ENCODE measurements at regions not wholly inside any gene's neighbourhood (a gene's known extent, or its start where the extent isn't known, plus 50 kb on each side); places are given as distances from the start of the nearest gene placed in this dataset.

DNA sequence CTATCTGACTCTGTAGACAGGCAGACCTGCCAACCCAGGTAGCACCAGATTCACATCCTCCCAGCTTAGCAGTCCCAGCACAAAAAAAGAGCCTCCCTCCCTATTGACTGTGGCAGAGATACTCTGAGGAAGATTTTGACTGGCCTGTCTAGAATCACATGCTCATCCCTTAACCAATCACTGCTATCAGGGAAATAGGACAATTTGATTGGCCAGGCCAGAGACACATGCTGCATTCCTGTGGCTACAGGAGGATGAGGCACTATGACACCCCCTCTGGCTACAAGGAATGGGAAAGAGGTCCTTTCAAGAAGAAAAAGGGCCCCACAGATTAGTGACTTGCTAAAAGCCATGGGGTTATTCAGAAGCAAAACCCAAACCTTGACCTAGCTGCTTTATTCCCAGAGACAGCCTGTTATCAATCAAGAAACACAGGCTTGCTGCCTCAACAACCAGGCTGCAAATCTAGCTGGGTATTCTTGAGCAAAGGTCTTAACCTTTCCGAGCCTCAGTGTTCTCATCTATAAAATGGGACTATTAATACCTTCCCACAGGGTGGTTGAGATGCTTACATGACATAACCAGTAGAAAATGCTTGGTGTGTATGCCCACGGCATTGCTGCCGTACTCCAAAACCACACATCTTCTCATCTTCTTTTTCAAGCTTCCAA, 147.6 kb downstream of the BCOR start:
- no peak overlapping the region for H3K4ac ChIP-seq (ENCODE audit: low read depth, low read length)
- no peak overlapping the region for H4K5ac ChIP-seq (ENCODE audit: low read length)
- H3K36me3 ChIP-seq (ENCODE audit: control insufficient read depth, insufficient read depth, low read length) = no peaks in the 10 kb centered on the region
- no CpG with 5 or more reads among the region's 3 CpGs for WGBS (ENCODE audit: extremely low coverage, insufficient coverage, low lambda C conversion rate)
- no peak overlapping the region for H3K23ac ChIP-seq (ENCODE audit: low read length)
- H3K4me3 ChIP-seq (ENCODE audit: low read length) = no peak overlapping the region
- no peaks in the 10 kb centered on the region for H3K27me3 ChIP-seq (ENCODE audit: insufficient read depth, low read length, poor library complexity)
- no peak overlapping the region for H2BK120ac ChIP-seq (ENCODE audit: low read depth, low read length)
- H2BK5ac ChIP-seq (ENCODE audit: low read length) = no peak overlapping the region
- no peak overlapping the region for H2AK5ac ChIP-seq (ENCODE audit: low read length)
- no peaks in the 10 kb centered on the region for H3K79me1 ChIP-seq (ENCODE audit: low read length)
- H3K56ac ChIP-seq (ENCODE audit: low read length) = no peak overlapping the region
- no peak overlapping the region for H3K9ac ChIP-seq (ENCODE audit: low read length)
- H3K18ac ChIP-seq (ENCODE audit: low read length) = no peak overlapping the region
- H4K8ac ChIP-seq (ENCODE audit: low read depth, low read length) = no peak overlapping the region
- H3K27ac ChIP-seq (ENCODE audit: low read depth, low read length) = no peak overlapping the region
- no peak overlapping the region for H2BK15ac ChIP-seq (replicated peaks; ENCODE audit: low read depth)
- H3K79me2 ChIP-seq (ENCODE audit: control insufficient read depth, insufficient read depth, low read length) = no peaks in the 10 kb centered on the region
- H3K4me1 ChIP-seq (ENCODE audit: control insufficient read depth, low read depth, low read length) = no peaks in the 10 kb centered on the region
- no peak overlapping the region for H3K4me2 ChIP-seq (ENCODE audit: low read length)
- peak; percentile 51 for DNase-seq

DNA sequence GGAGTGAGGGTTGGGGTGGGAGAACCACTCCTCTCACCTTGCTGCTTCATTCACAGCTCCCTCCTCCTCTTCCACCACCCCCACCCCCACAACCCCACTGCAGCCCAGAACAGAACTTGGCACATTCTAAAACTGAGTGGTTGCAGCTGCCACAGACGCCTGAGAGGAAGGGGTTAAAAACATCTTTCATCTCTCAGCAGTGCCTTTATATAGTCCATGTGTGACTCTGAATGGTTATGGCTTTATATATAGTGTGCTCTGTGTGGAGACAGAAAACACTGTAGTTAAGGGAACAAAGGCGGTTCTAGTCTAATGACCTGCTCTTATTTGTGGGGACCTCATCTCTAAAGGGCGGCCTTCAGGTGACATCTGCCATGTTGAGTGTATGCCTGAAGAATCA, 144.8 kb downstream of the BCOR start:
- Histone ChIP-seq H3K4me1 (ENCODE audit: control insufficient read depth, low read depth, low read length) (no peaks in the 10 kb centered on the region), H3K4ac (ENCODE audit: low read depth, low read length) (no peak overlapping the region), H3K27me3 (ENCODE audit: insufficient read depth, low read length, poor library complexity) (no peaks in the 10 kb centered on the region), H2BK120ac (ENCODE audit: low read depth, low read length) (no peak overlapping the region), H4K8ac (ENCODE audit: low read depth, low read length) (no peak overlapping the region), H3K56ac (ENCODE audit: low read length) (no peak overlapping the region), H3K18ac (ENCODE audit: low read length) (no peak overlapping the region), H3K4me3 (ENCODE audit: low read length) (no peak overlapping the region), H3K79me2 (ENCODE audit: control insufficient read depth, insufficient read depth, low read length) (no peaks in the 10 kb centered on the region), H3K4me2 (ENCODE audit: low read length) (no peak overlapping the region), H2BK15ac (replicated peaks; ENCODE audit: low read depth) (no peak overlapping the region), H4K5ac (ENCODE audit: low read length) (no peak overlapping the region), H3K79me1 (ENCODE audit: low read length) (no peaks in the 10 kb centered on the region), H3K27ac (ENCODE audit: low read depth, low read length) (no peak overlapping the region), H3K23ac (ENCODE audit: low read length) (no peak overlapping the region), H2BK5ac (ENCODE audit: low read length) (no peak overlapping the region), H3K9ac (ENCODE audit: low read length) (no peak overlapping the region), H2AK5ac (ENCODE audit: low read length) (no peak overlapping the region), H3K36me3 (ENCODE audit: control insufficient read depth, insufficient read depth, low read length) (no peaks in the 10 kb centered on the region)
- no CpG with 5 or more reads among the region's 3 CpGs for WGBS (ENCODE audit: extremely low coverage, insufficient coverage, low lambda C conversion rate)
- no peak for DNase-seq

GRCh38 chrX:39953879-39954278, 143.9 kb downstream of the BCOR start:
- Histone ChIP-seq H3K56ac (ENCODE audit: low read length) (no peak overlapping the region), H3K36me3 (ENCODE audit: control insufficient read depth, insufficient read depth, low read length) (no peaks in the 10 kb centered on the region), H2BK120ac (ENCODE audit: low read depth, low read length) (no peak overlapping the region), H3K79me1 (ENCODE audit: low read length) (no peaks in the 10 kb centered on the region), H3K4me3 (ENCODE audit: low read length) (no peak overlapping the region), H3K27ac (ENCODE audit: low read depth, low read length) (no peak overlapping the region), H3K4me1 (ENCODE audit: control insufficient read depth, low read depth, low read length) (no peaks in the 10 kb centered on the region), H3K18ac (ENCODE audit: low read length) (no peak overlapping the region), H2BK15ac (replicated peaks; ENCODE audit: low read depth) (no peak overlapping the region), H3K9ac (ENCODE audit: low read length) (no peak overlapping the region), H4K5ac (ENCODE audit: low read length) (no peak overlapping the region), H3K23ac (ENCODE audit: low read length) (no peak overlapping the region), H3K79me2 (ENCODE audit: control insufficient read depth, insufficient read depth, low read length) (no peaks in the 10 kb centered on the region), H3K4me2 (ENCODE audit: low read length) (no peak overlapping the region), H2AK5ac (ENCODE audit: low read length) (no peak overlapping the region), H4K8ac (ENCODE audit: low read depth, low read length) (no peak overlapping the region), H3K4ac (ENCODE audit: low read depth, low read length) (peak overlapping the region; percentile 60), H3K27me3 (ENCODE audit: insufficient read depth, low read length, poor library complexity) (no peaks in the 10 kb centered on the region), H2BK5ac (ENCODE audit: low read length) (no peak overlapping the region)
- DNase-seq = no peak
- no CpG with 5 or more reads among the region's 10 CpGs for WGBS (ENCODE audit: extremely low coverage, insufficient coverage, low lambda C conversion rate)

- no peak for DNase-seq
- Histone ChIP-seq H3K4me3 (ENCODE audit: low read length) (no peak overlapping the region), H2BK120ac (ENCODE audit: low read depth, low read length) (no peak overlapping the region), H3K4me2 (ENCODE audit: low read length) (no peak overlapping the region), H2BK5ac (ENCODE audit: low read length) (no peak overlapping the region), H3K79me2 (ENCODE audit: control insufficient read depth, insufficient read depth, low read length) (no peaks in the 10 kb centered on the region), H3K18ac (ENCODE audit: low read length) (peak overlapping the region; percentile 29), H3K27ac (ENCODE audit: low read depth, low read length) (no peak overlapping the region), H2BK15ac (replicated peaks; ENCODE audit: low read depth) (no peak overlapping the region), H3K36me3 (ENCODE audit: control insufficient read depth, insufficient read depth, low read length) (no peaks in the 10 kb centered on the region), H3K4me1 (ENCODE audit: control insufficient read depth, low read depth, low read length) (no peaks in the 10 kb centered on the region), H3K23ac (ENCODE audit: low read length) (no peak overlapping the region), H3K9ac (ENCODE audit: low read length) (no peak overlapping the region), H3K27me3 (ENCODE audit: insufficient read depth, low read length, poor library complexity) (no peaks in the 10 kb centered on the region), H3K56ac (ENCODE audit: low read length) (no peak overlapping the region), H2AK5ac (ENCODE audit: low read length) (no peak overlapping the region), H3K4ac (ENCODE audit: low read depth, low read length) (no peak overlapping the region), H4K5ac (ENCODE audit: low read length) (no peak overlapping the region), H3K79me1 (ENCODE audit: low read length) (no peaks in the 10 kb centered on the region), H4K8ac (ENCODE audit: low read depth, low read length) (no peak overlapping the region)
- WGBS (ENCODE audit: extremely low coverage, insufficient coverage, low lambda C conversion rate) = no CpG with 5 or more reads among the region's 9 CpGs
Measured at GRCh38 chrX:39954851-39955250, 142.9 kb downstream of the BCOR start.

- H3K23ac ChIP-seq (ENCODE audit: low read length) = no peak overlapping the region
- no peak overlapping the region for H2BK5ac ChIP-seq (ENCODE audit: low read length)
- H2BK15ac ChIP-seq (replicated peaks; ENCODE audit: low read depth) = no peak overlapping the region
- peak; percentile 53 for DNase-seq
- no peak overlapping the region for H2AK5ac ChIP-seq (ENCODE audit: low read length)
- no peak overlapping the region for H4K8ac ChIP-seq (ENCODE audit: low read depth, low read length)
- H3K56ac ChIP-seq (ENCODE audit: low read length) = peak overlapping the region; percentile 64
- H3K4me2 ChIP-seq (ENCODE audit: low read length) = no peak overlapping the region
- WGBS (ENCODE audit: extremely low coverage, insufficient coverage, low lambda C conversion rate) = no CpG with 5 or more reads among the region's 4 CpGs
- no peak overlapping the region for H3K18ac ChIP-seq (ENCODE audit: low read length)
- H4K5ac ChIP-seq (ENCODE audit: low read length) = no peak overlapping the region
- no peak overlapping the region for H2BK120ac ChIP-seq (ENCODE audit: low read depth, low read length)
- H3K36me3 ChIP-seq (ENCODE audit: control insufficient read depth, insufficient read depth, low read length) = no peaks in the 10 kb centered on the region
- H3K4ac ChIP-seq (ENCODE audit: low read depth, low read length) = no peak overlapping the region
- H3K9ac ChIP-seq (ENCODE audit: low read length) = no peak overlapping the region
- H3K4me3 ChIP-seq (ENCODE audit: low read length) = no peak overlapping the region
- no peaks in the 10 kb centered on the region for H3K4me1 ChIP-seq (ENCODE audit: control insufficient read depth, low read depth, low read length)
- H3K79me2 ChIP-seq (ENCODE audit: control insufficient read depth, insufficient read depth, low read length) = no peaks in the 10 kb centered on the region
- H3K27me3 ChIP-seq (ENCODE audit: insufficient read depth, low read length, poor library complexity) = no peaks in the 10 kb centered on the region
- no peak overlapping the region for H3K27ac ChIP-seq (ENCODE audit: low read depth, low read length)
- no peaks in the 10 kb centered on the region for H3K79me1 ChIP-seq (ENCODE audit: low read length)
Measured at GRCh38 chrX:39955625-39956024, 142.1 kb downstream of the BCOR start.

DNA sequence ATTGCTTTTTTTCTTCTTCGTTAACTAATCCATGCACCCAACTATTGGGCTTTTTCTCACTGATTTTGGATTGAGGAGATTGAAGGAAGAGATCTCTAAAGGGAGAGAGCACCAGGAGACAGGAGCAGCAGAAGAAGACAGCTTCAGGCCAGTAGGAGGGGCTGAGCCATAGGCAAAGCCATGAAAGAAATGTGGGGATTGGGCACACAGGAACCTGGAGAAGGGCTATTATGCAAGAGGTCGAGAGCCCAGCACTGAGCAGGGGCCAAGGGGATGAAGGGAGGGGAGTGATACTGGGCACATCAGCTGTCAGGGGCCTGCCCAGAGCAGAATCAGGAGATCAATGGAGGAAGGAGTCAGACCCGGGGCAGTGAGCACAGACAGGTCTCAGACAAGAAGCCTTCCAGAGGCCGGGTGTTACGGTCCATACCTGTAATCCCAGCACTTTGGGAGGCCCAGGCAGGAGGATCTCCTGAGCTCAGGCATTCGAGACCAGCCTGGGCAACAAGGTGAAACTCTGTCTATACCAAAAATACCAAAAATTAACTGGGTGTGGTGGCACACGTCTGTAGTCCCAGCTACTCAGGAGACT, 140.9 kb downstream of the BCOR start:
- H2BK120ac ChIP-seq (ENCODE audit: low read depth, low read length) = no peak overlapping the region
- no peak overlapping the region for H3K9ac ChIP-seq (ENCODE audit: low read length)
- H3K23ac ChIP-seq (ENCODE audit: low read length) = no peak overlapping the region
- no peak overlapping the region for H3K27ac ChIP-seq (ENCODE audit: low read depth, low read length)
- H3K36me3 ChIP-seq (ENCODE audit: control insufficient read depth, insufficient read depth, low read length) = no peaks in the 10 kb centered on the region
- H3K27me3 ChIP-seq (ENCODE audit: insufficient read depth, low read length, poor library complexity) = no peaks in the 10 kb centered on the region
- WGBS (ENCODE audit: extremely low coverage, insufficient coverage, low lambda C conversion rate) = no CpG with 5 or more reads among the region's 7 CpGs
- H4K8ac ChIP-seq (ENCODE audit: low read depth, low read length) = no peak overlapping the region
- H3K18ac ChIP-seq (ENCODE audit: low read length) = no peak overlapping the region
- no peaks in the 10 kb centered on the region for H3K79me2 ChIP-seq (ENCODE audit: control insufficient read depth, insufficient read depth, low read length)
- H2BK15ac ChIP-seq (replicated peaks; ENCODE audit: low read depth) = no peak overlapping the region
- no peak overlapping the region for H3K4me3 ChIP-seq (ENCODE audit: low read length)
- H3K56ac ChIP-seq (ENCODE audit: low read length) = no peak overlapping the region
- no peaks in the 10 kb centered on the region for H3K79me1 ChIP-seq (ENCODE audit: low read length)
- no peak overlapping the region for H3K4me2 ChIP-seq (ENCODE audit: low read length)
- DNase-seq = no peak
- H4K5ac ChIP-seq (ENCODE audit: low read length) = no peak overlapping the region
- H2BK5ac ChIP-seq (ENCODE audit: low read length) = no peak overlapping the region
- no peak overlapping the region for H3K4ac ChIP-seq (ENCODE audit: low read depth, low read length)
- no peak overlapping the region for H2AK5ac ChIP-seq (ENCODE audit: low read length)
- H3K4me1 ChIP-seq (ENCODE audit: control insufficient read depth, low read depth, low read length) = no peaks in the 10 kb centered on the region
